ENCODE measurements at regions not wholly inside any gene's neighbourhood (a gene's known extent, or its start where the extent isn't known, plus 50 kb on each side); places are given as distances from the start of the nearest gene placed in this dataset.

DNA sequence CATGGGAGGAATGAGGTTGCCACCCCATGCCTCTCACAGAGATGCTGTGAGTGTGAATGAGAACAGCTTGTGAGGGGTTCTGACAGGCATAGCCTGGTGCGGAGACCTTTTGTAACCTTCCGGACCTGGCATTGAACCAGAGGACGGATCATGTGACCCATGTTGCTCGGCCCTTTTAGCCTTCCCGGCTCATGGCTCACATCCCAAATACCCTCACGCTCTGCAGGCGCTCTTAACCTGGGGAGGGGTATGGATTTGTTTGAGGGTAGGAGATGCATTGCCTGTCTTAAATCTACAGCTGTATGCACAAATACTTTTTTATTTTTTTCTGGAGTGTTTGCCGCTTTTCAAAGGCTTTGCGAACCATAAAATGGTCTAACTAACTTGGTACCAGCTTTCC, 102.4 kb upstream of the CRHR1 start:
- Histone ChIP-seq H3K4me1 (no peaks in the 10 kb centered on the region), H3K36me3 (replicated peaks in 1 of 2; ENCODE audit: insufficient read depth in 1 of 2, low read depth in 2 of 2) (no peaks in the 10 kb centered on the region), H3K27ac (no peak overlapping the region), H3K9me3 (no peaks in the 10 kb centered on the region), H3K4me3 (no peak overlapping the region), H3K27me3 (no peaks in the 10 kb centered on the region)
- ATAC-seq (no peak), DNase-seq (no peak)
- intact Hi-C loops (cut with DNase I): no loop called here
- WGBS, 2 donors: 57 to 66% methylated on average over 8 to 9 of the region's 9 CpGs
- no peak for TF ChIP-seq POLR2A (IDR thresholded peaks at IDR 0.05)
- TF ChIP-seq, protein P1, sequence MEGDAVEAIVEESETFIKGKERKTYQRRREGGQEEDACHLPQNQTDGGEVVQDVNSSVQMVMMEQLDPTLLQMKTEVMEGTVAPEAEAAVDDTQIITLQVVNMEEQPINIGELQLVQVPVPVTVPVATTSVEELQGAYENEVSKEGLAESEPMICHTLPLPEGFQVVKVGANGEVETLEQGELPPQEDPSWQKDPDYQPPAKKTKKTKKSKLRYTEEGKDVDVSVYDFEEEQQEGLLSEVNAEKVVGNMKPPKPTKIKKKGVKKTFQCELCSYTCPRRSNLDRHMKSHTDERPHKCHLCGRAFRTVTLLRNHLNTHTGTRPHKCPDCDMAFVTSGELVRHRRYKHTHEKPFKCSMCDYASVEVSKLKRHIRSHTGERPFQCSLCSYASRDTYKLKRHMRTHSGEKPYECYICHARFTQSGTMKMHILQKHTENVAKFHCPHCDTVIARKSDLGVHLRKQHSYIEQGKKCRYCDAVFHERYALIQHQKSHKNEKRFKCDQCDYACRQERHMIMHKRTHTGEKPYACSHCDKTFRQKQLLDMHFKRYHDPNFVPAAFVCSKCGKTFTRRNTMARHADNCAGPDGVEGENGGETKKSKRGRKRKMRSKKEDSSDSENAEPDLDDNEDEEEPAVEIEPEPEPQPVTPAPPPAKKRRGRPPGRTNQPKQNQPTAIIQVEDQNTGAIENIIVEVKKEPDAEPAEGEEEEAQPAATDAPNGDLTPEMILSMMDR (IDR thresholded peaks at IDR 0.05): no peak

DNA sequence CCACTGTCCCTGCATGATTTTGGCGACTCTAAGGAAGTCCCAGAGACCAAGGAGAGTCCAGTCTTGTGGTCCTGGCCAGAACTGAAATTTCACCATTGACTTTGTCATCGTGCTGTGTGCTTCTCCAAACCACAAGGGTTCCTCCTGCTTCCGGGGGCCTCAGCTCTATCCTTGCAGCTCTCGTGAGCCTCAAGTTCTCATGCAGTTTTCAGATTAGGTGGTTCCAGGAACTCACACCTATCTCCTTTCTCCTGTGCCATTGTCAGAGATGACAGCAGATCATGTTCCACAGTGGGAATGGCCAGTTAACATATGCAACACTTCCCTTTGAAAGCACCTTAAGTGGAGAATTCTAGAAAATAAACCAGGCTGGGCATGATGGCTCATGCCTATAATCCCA, 97.9 kb upstream of the CRHR1 start:
- no peaks in the 10 kb centered on the region for H3K36me3 ChIP-seq (replicated peaks in 1 of 2; ENCODE audit: insufficient read depth in 1 of 2, low read depth in 2 of 2)
- no peak for DNase-seq
- H3K27ac ChIP-seq: no peak overlapping the region
- ATAC-seq: no peak
- 74% methylated on average over 4 of the region's 4 CpGs for WGBS, 2 donors
- TF ChIP-seq, protein P1 (IDR thresholded peaks at IDR 0.05): no peak
- TF ChIP-seq POLR2A (IDR thresholded peaks at IDR 0.05): no peak
- H3K4me1 ChIP-seq: no peaks in the 10 kb centered on the region
- intact Hi-C loops (cut with DNase I): no loop called here
- no peaks in the 10 kb centered on the region for H3K27me3 ChIP-seq
- no peaks in the 10 kb centered on the region for H3K9me3 ChIP-seq
- no peak overlapping the region for H3K4me3 ChIP-seq

DNA sequence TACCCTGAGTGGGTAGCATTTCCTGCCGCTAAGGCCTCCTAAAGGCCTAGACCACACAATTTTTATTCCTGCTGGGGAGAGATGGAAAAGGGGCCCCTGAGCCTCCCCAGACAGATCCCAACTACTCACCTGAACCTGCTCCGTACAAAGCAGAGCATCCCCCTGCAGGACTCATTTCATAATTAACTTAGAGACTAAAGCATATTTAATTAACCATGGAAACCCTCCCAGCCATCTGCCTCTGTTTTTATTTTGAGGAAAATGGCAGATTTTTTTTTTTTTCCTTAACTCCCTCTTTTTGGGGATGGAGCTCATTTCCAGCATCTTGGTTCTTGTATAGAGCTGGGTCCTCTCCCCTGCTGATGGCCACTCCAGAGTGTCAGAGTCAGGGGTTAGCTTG, 96.5 kb upstream of the CRHR1 start:
- TF ChIP-seq, protein P1 (IDR thresholded peaks at IDR 0.05): no peak
- TF ChIP-seq POLR2A (IDR thresholded peaks at IDR 0.05): no peak
- H3K36me3 ChIP-seq (replicated peaks in 1 of 2; ENCODE audit: insufficient read depth in 1 of 2, low read depth in 2 of 2): no peaks in the 10 kb centered on the region
- H3K4me3 ChIP-seq: no peak overlapping the region
- DNase-seq (no peak), ATAC-seq (no peak)
- no peaks in the 10 kb centered on the region for H3K27me3 ChIP-seq
- intact Hi-C loops (cut with DNase I): no loop called here
- WGBS, 2 donors: 88% methylated on average over 2 of the region's 2 CpGs
- no peaks in the 10 kb centered on the region for H3K4me1 ChIP-seq
- H3K9me3 ChIP-seq: no peaks in the 10 kb centered on the region
- H3K27ac ChIP-seq: no peak overlapping the region

DNA sequence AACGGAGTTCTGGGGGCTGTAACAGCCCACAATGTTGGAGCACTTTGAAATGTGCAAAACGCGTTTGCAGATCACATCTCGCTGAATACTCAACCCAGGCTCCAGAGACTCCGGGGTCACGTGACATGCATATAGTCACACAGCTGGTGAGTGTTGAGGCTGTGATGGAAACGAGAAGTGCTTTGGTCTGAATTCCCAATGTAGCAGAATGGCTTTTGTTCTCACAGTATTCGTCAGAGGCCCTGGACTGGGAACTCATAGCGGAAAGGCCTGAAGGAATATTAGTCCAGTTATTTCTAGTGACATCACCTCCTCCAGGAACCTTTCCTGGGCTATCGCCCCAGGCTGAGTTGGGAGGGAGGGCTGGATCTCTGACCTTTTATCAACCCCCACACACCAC, 95.8 kb upstream of the CRHR1 start:
- DNase-seq: no peak
- no peak overlapping the region for H3K4me3 ChIP-seq
- H3K27ac ChIP-seq: no peak overlapping the region
- TF ChIP-seq, protein P1 (IDR thresholded peaks at IDR 0.05): no peak
- TF ChIP-seq POLR2A (IDR thresholded peaks at IDR 0.05): no peak
- H3K9me3 ChIP-seq: no peaks in the 10 kb centered on the region
- no peaks in the 10 kb centered on the region for H3K27me3 ChIP-seq
- intact Hi-C loops (cut with DNase I): no loop called here
- 61 to 63% methylated on average over 8 to 10 of the region's 10 CpGs for WGBS, 2 donors
- no peaks in the 10 kb centered on the region for H3K36me3 ChIP-seq (replicated peaks in 1 of 2; ENCODE audit: insufficient read depth in 1 of 2, low read depth in 2 of 2)
- ATAC-seq: no peak
- no peaks in the 10 kb centered on the region for H3K4me1 ChIP-seq

DNA sequence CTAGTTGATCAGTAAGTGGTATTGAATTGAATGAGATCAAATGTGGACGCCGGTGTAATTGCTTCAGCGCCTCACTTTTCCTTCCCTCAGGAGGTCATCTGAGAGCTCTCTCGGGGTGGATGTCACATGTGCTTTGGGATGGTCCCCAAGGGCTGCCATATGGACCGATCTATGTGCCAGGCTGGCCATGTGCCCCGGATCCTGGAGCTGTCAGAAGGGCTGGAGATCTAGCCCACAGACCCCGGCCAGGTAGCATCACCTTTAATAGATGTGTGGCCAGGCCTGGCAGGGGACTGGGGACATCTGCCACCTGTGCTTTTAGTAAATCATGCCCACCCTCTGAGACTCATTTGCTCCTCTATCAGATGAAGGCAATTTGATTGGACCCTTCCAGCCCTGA, 95.3 kb upstream of the CRHR1 start:
- ATAC-seq (no peak), DNase-seq (no peak)
- Histone ChIP-seq H3K27me3 (no peaks in the 10 kb centered on the region), H3K27ac (no peak overlapping the region), H3K4me3 (no peak overlapping the region), H3K9me3 (no peaks in the 10 kb centered on the region), H3K36me3 (replicated peaks in 1 of 2; ENCODE audit: insufficient read depth in 1 of 2, low read depth in 2 of 2) (no peaks in the 10 kb centered on the region), H3K4me1 (no peaks in the 10 kb centered on the region)
- intact Hi-C loops (cut with DNase I): no loop called here
- 71 to 80% methylated on average over 4 to 7 of the region's 7 CpGs for WGBS, 2 donors
- TF ChIP-seq POLR2A (IDR thresholded peaks at IDR 0.05): no peak
- TF ChIP-seq, protein P1 (IDR thresholded peaks at IDR 0.05): no peak
